ENCODE measurements at regions not wholly inside any gene's neighbourhood (a gene's known extent, or its start where the extent isn't known, plus 50 kb on each side); places are given as distances from the start of the nearest gene placed in this dataset.

DNA sequence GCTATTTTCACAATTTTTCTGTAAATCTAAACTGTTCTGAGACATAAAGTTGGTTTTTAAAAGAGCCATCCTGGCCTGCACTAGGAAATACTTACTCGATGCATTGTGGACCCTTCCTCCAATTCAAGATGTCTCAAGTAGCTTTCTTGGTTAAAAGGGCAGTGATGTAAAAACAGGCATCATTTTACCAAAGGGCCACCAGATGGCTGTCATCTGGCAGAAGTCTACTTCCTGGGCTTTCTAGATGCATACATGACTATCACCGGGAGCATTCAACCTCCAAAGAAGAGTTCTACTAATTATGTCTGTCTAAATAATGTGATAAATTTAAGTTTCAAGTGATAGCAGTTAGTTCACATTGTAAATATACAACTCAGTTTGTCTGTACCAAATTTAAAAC, 96.8 kb upstream of the FRMD6 start:
- Histone ChIP-seq H2AFZ (no peak overlapping the region), H3K27ac (peak overlapping the region; percentile 90), H3K9me2 (ENCODE audit: insufficient read depth) (no peaks in the 10 kb centered on the region), H3K9me3 (ENCODE audit: low read depth) (no peaks in the 10 kb centered on the region), H3K4me1 (ENCODE audit: insufficient read depth) (peaks cover 30% of the 10 kb centered on the region), H3K36me3 (ENCODE audit: low read depth) (no peaks in the 10 kb centered on the region), H3K79me2 (ENCODE audit: insufficient read depth) (peaks cover 54% of the 10 kb centered on the region), H4K20me1 (ENCODE audit: insufficient read depth) (no peaks in the 10 kb centered on the region), H3F3A (ENCODE audit: insufficient read depth) (peaks cover 38% of the 10 kb centered on the region), H3K27me3 (replicated peaks; ENCODE audit: insufficient read depth) (no peaks in the 10 kb centered on the region), H3K9ac (peak overlapping the region; percentile 59), H3K4me3 (peak overlapping the region; percentile 48), H3K4me2 (ENCODE audit: unreplicated experiment) (peak overlapping the region; percentile 77)
- in situ Hi-C loops (cut with MboI) = no loop called here
- peak; percentile 73 for DNase-seq
- 61 to 71% methylated on average over 2 of the region's 2 CpGs for WGBS, 2 experiments (ENCODE audit: low coverage in 1 of 2, low lambda C conversion rate in 2 of 2, missing lambda C conversion rate in 2 of 2)
- TF ChIP-seq EZH2phosphoT487 (IDR thresholded peaks at IDR 0.05; ENCODE audit: insufficient read depth, low read depth) (no peak), EZH2 (IDR thresholded peaks at IDR 0.05; ENCODE audit: insufficient read depth, poor library complexity, severe bottlenecking) (no peak)

DNA sequence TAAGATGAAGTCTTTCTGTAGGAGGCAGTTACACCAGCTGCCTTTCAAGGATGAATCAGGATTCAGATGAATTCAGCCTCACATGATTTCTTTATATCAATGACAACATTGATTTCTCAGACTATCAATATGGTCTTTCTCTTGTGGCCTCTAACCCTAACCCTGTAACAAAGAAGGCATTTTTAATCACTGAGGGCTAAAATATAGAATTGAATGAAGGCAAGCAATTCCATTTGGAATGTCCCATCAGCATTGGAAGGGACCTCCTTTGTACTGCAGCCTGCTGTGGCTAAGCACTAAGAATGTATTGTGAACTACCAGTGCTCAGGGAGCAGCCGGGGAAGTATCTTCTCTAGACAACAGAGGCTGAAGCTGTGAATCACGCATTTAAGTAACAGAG, 90.6 kb upstream of the FRMD6 start:
- H3K27me3 ChIP-seq (replicated peaks; ENCODE audit: insufficient read depth) = no peaks in the 10 kb centered on the region
- no peaks in the 10 kb centered on the region for H4K20me1 ChIP-seq (ENCODE audit: insufficient read depth)
- H3K9me2 ChIP-seq (ENCODE audit: insufficient read depth) = no peaks in the 10 kb centered on the region
- H3K36me3 ChIP-seq (ENCODE audit: low read depth) = no peaks in the 10 kb centered on the region
- H3F3A ChIP-seq (ENCODE audit: insufficient read depth) = peaks cover 19% of the 10 kb centered on the region
- in situ Hi-C loops (cut with MboI) = no loop called here
- no peak overlapping the region for H3K4me2 ChIP-seq (ENCODE audit: unreplicated experiment)
- H3K27ac ChIP-seq = no peak overlapping the region
- 95 to 100% methylated on average over 2 of the region's 2 CpGs for WGBS, 2 experiments (ENCODE audit: low coverage in 1 of 2, low lambda C conversion rate in 2 of 2, missing lambda C conversion rate in 2 of 2)
- no peak overlapping the region for H2AFZ ChIP-seq
- H3K79me2 ChIP-seq (ENCODE audit: insufficient read depth) = peaks cover 16% of the 10 kb centered on the region; the same call in 1 of the 2 replicates
- H3K9ac ChIP-seq = no peak overlapping the region
- TF ChIP-seq EZH2phosphoT487 (IDR thresholded peaks at IDR 0.05; ENCODE audit: insufficient read depth, low read depth) = no peak
- no peak for TF ChIP-seq EZH2 (IDR thresholded peaks at IDR 0.05; ENCODE audit: insufficient read depth, poor library complexity, severe bottlenecking)
- no peak for DNase-seq
- H3K4me1 ChIP-seq (ENCODE audit: insufficient read depth) = peaks cover 27% of the 10 kb centered on the region; the same call in 1 of the 2 replicates
- no peaks in the 10 kb centered on the region for H3K9me3 ChIP-seq (ENCODE audit: low read depth)
- H3K4me3 ChIP-seq = no peak overlapping the region

DNA sequence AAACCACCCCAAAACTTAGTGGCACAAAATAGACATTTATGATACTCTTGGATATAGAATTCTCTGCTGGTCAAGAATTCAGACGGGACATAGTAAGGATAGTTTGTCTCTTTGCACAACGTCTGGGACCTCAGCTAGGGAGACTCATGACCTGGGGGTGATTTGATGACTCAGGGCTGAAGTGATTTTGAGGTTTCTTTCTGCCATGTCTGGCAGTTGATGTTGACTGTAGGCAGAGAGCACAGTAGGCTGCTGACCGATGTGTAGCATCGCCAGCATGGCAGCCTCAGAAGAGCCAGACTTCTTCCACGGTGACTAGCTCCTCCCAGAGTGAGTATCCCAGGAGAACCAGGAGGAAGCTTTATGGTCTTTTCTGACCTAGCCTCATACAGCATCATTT, 88.9 kb upstream of the FRMD6 start:
- H3K79me2 ChIP-seq (ENCODE audit: insufficient read depth) = peaks cover 7% of the 10 kb centered on the region; the same call in 1 of the 2 replicates
- H3F3A ChIP-seq (ENCODE audit: insufficient read depth) = peaks cover 19% of the 10 kb centered on the region
- 46 to 60% methylated on average over 5 of the region's 5 CpGs for WGBS, 2 experiments (ENCODE audit: low coverage in 1 of 2, low lambda C conversion rate in 2 of 2, missing lambda C conversion rate in 2 of 2)
- peaks cover 27% of the 10 kb centered on the region; the same call in 1 of the 2 replicates for H3K4me1 ChIP-seq (ENCODE audit: insufficient read depth)
- no peaks in the 10 kb centered on the region for H3K36me3 ChIP-seq (ENCODE audit: low read depth)
- no peaks in the 10 kb centered on the region for H3K9me3 ChIP-seq (ENCODE audit: low read depth)
- no peaks in the 10 kb centered on the region for H3K9me2 ChIP-seq (ENCODE audit: insufficient read depth)
- peak; percentile 63 for DNase-seq
- no peaks in the 10 kb centered on the region for H3K27me3 ChIP-seq (replicated peaks; ENCODE audit: insufficient read depth)
- TF ChIP-seq EZH2phosphoT487 (IDR thresholded peaks at IDR 0.05; ENCODE audit: insufficient read depth, low read depth) = no peak
- no peak for TF ChIP-seq EZH2 (IDR thresholded peaks at IDR 0.05; ENCODE audit: insufficient read depth, poor library complexity, severe bottlenecking)
- no peak overlapping the region for H3K9ac ChIP-seq
- in situ Hi-C loops (cut with MboI) = no loop called here
- H2AFZ ChIP-seq = 0 out of 2 replicates have a peak overlapping the region, but pooled peaks have one; percentile 3
- H3K27ac ChIP-seq = peak overlapping the region; percentile 49
- H4K20me1 ChIP-seq (ENCODE audit: insufficient read depth) = no peaks in the 10 kb centered on the region
- no peak overlapping the region for H3K4me3 ChIP-seq
- no peak overlapping the region for H3K4me2 ChIP-seq (ENCODE audit: unreplicated experiment)

- H3K9ac ChIP-seq = no peak overlapping the region
- peaks cover 27% of the 10 kb centered on the region; the same call in 1 of the 2 replicates for H3K4me1 ChIP-seq (ENCODE audit: insufficient read depth)
- H3K9me3 ChIP-seq (ENCODE audit: low read depth) = no peaks in the 10 kb centered on the region
- H3K4me3 ChIP-seq = no peak overlapping the region
- TF ChIP-seq EZH2 (IDR thresholded peaks at IDR 0.05; ENCODE audit: insufficient read depth, poor library complexity, severe bottlenecking) = no peak
- TF ChIP-seq EZH2phosphoT487 (IDR thresholded peaks at IDR 0.05; ENCODE audit: insufficient read depth, low read depth) = no peak
- no peaks in the 10 kb centered on the region for H3K9me2 ChIP-seq (ENCODE audit: insufficient read depth)
- peaks cover 7% of the 10 kb centered on the region; the same call in 1 of the 2 replicates for H3K79me2 ChIP-seq (ENCODE audit: insufficient read depth)
- H3F3A ChIP-seq (ENCODE audit: insufficient read depth) = peaks cover 19% of the 10 kb centered on the region
- no peaks in the 10 kb centered on the region for H3K27me3 ChIP-seq (replicated peaks; ENCODE audit: insufficient read depth)
- peak; percentile 30 for DNase-seq
- peak overlapping the region; percentile 49 for H3K27ac ChIP-seq
- 96 to 100% methylated on average over 3 of the region's 3 CpGs for WGBS, 2 experiments (ENCODE audit: low coverage in 1 of 2, low lambda C conversion rate in 2 of 2, missing lambda C conversion rate in 2 of 2)
- no peaks in the 10 kb centered on the region for H3K36me3 ChIP-seq (ENCODE audit: low read depth)
- in situ Hi-C loops (cut with MboI) = no loop called here
- H2AFZ ChIP-seq = no peak overlapping the region
- no peak overlapping the region for H3K4me2 ChIP-seq (ENCODE audit: unreplicated experiment)
- H4K20me1 ChIP-seq (ENCODE audit: insufficient read depth) = no peaks in the 10 kb centered on the region
These were observed 88.2 kb upstream of the FRMD6 start for GRCh38 chr14:51563560-51563959.
